Natural killer cell (primary cell): ENCODE measurements at regions not wholly inside any gene's neighbourhood (a gene's known extent, or its start where the extent isn't known, plus 50 kb on each side); places are given as distances from the start of the nearest gene placed in this dataset.

Experiments used
- ATAC-seq, 3 donors: fragments of 150-1000 bp in 2 of 3; fragments of 200-7000 bp in 1 of 3; cut with Tn5 transposase; 1 replicate in 1 of 3; 2 replicates in 2 of 3; pipeline ENCODE4 v1.10.0; 2021; ENCODE audit warnings: mild to moderate bottlenecking in 2 of 3, moderate library complexity in 2 of 3
- DNase-seq, 2 donors: peaks; one replicate each; pipeline versions ENCODE4 v3.0.0 to v3.0.0-alpha.2; 2013 to 2021; ENCODE audit warnings: mixed read lengths in 1 of 2
- H3K27ac ChIP-seq: one replicate; pipeline ENCODE4 v1.5.1; 2013; ENCODE audit warnings: mild to moderate bottlenecking, low read length
- H3K27me3 ChIP-seq: one replicate; pipeline ENCODE4 v1.6.1; 2013; ENCODE audit warnings: low read length; ENCODE audit not compliant: control insufficient read depth, insufficient read depth
- H3K36me3 ChIP-seq: one replicate; pipeline ENCODE4 v1.6.1; 2013; ENCODE audit warnings: low read length; ENCODE audit not compliant: control insufficient read depth, insufficient read depth
- H3K4me1 ChIP-seq: one replicate; pipeline ENCODE4 v1.6.1; 2013; ENCODE audit warnings: low read length; ENCODE audit not compliant: control insufficient read depth, insufficient read depth
- H3K4me3 ChIP-seq: one replicate; pipeline ENCODE4 v1.5.1; 2013; ENCODE audit warnings: low read length
- H3K9me3 ChIP-seq: one replicate; pipeline ENCODE4 v1.6.1; 2013; ENCODE audit warnings: low read length; ENCODE audit not compliant: control insufficient read depth, insufficient read depth
- H3K27ac Mint-ChIP-seq, 2 donors: one replicate each; pipeline ENCODE4 v1.8.0; 2022; ENCODE audit warnings: mild to moderate bottlenecking in 2 of 2, mixed read lengths in 2 of 2, moderate library complexity in 1 of 2
- H3K27me3 Mint-ChIP-seq, 2 donors: one replicate each; pipeline ENCODE4 v1.8.0; 2022; ENCODE audit warnings: low read depth in 2 of 2, mixed read lengths in 2 of 2
- H3K36me3 Mint-ChIP-seq: one replicate; pipeline ENCODE4 v1.8.0; 2022; ENCODE audit warnings: mixed read lengths
- H3K4me1 Mint-ChIP-seq, 2 donors: one replicate each; pipeline ENCODE4 v1.8.0; 2022; ENCODE audit warnings: mixed read lengths in 2 of 2
- H3K4me3 Mint-ChIP-seq: one replicate; pipeline ENCODE4 v1.8.0; 2022; ENCODE audit warnings: mild to moderate bottlenecking, moderate library complexity, mixed read lengths
- H3K9me3 Mint-ChIP-seq, 2 donors: one replicate each; pipeline ENCODE4 v1.8.0; 2022; ENCODE audit warnings: mixed read lengths in 2 of 2
- WGBS: methylation state at CpG from one replicate; pipeline ENCODE4 v1.1.7; 2013; ENCODE audit warnings: missing lambda C conversion rate; ENCODE audit not compliant: insufficient coverage; 5-methylcytosine and 5-hydroxymethylcytosine counted together
- intact Hi-C: fragments of 100-400 bp; cut with micrococcal nuclease; formaldehyde crosslinking; loops from one replicate; pipeline ENCODE4 v1.14.2; 2022
- TF ChIP-seq, protein P1 (sequence below): fragments of 200-600 bp; IDR thresholded peaks from one replicate; pipeline ENCODE4 v1.8.0; 2022; ENCODE audit warnings: antibody characterized with exemption

DNA sequence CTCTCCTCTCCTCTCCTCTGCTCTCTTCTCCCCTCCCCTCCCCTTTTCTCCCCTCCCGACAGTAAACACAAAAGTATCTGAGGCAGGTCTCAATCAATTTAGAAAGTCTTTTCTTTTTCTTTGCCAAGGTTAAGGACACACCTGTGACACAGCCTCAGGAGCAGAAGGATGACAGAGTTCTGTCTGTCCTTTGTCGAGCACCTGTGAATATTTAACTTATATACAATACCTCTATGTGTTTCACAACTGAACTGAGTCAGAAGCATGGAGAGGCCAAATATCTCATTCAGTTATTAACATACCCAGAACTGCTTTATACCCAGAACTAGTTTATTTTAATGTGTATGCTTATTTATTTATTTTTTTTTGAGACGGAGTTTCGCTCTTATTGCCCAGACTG lies 81.1 kb upstream of the ROBO1 start:
- H3K4me1 Mint-ChIP-seq, result no peaks in the 10 kb centered on the region
- ATAC-seq (no peak), DNase-seq (no peak)
- no peaks in the 10 kb centered on the region for H3K27me3 Mint-ChIP-seq
- H3K27ac Mint-ChIP-seq, result no peak overlapping the region
- intact Hi-C loops, result no loop called here
- peaks cover 11 to 16% of the 10 kb centered on the region in 2 donors for H3K9me3 Mint-ChIP-seq
- TF ChIP-seq, protein P1, sequence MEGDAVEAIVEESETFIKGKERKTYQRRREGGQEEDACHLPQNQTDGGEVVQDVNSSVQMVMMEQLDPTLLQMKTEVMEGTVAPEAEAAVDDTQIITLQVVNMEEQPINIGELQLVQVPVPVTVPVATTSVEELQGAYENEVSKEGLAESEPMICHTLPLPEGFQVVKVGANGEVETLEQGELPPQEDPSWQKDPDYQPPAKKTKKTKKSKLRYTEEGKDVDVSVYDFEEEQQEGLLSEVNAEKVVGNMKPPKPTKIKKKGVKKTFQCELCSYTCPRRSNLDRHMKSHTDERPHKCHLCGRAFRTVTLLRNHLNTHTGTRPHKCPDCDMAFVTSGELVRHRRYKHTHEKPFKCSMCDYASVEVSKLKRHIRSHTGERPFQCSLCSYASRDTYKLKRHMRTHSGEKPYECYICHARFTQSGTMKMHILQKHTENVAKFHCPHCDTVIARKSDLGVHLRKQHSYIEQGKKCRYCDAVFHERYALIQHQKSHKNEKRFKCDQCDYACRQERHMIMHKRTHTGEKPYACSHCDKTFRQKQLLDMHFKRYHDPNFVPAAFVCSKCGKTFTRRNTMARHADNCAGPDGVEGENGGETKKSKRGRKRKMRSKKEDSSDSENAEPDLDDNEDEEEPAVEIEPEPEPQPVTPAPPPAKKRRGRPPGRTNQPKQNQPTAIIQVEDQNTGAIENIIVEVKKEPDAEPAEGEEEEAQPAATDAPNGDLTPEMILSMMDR, result no peak
- no peak overlapping the region for H3K27ac ChIP-seq
- no peak overlapping the region for H3K4me3 Mint-ChIP-seq
- H3K27me3 ChIP-seq, result no peaks in the 10 kb centered on the region
- WGBS, result 93% methylated on average over 4 of the region's 4 CpGs
- no peaks in the 10 kb centered on the region for H3K9me3 ChIP-seq
- H3K36me3 ChIP-seq, result no peaks in the 10 kb centered on the region
- no peak overlapping the region for H3K4me3 ChIP-seq
- H3K4me1 ChIP-seq, result no peaks in the 10 kb centered on the region
- no peaks in the 10 kb centered on the region for H3K36me3 Mint-ChIP-seq

DNA sequence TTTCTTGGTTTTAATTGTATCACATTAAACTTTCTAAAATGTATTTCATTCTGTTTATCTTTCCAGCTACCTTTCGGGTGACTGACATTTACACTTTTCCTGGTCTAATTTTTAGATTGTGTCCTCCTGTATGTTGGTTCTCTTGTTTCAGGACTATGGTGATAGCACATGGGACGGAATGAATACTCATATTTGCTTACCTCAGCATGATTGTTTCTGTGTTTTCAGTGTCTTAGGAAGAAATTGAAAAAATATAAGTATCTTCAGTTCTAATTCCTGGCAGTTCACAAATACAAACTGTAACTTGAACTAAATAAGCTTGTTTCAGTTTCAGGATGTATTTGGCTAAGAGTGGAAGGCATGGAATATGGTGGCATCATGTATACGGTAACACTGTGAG lies 80.1 kb upstream of the ROBO1 start:
- intact Hi-C loops, result no loop called here
- H3K9me3 Mint-ChIP-seq, result peaks cover 11 to 19% of the 10 kb centered on the region in 2 donors
- WGBS, result 33% methylated on average over 1 of the region's 3 CpGs
- no peaks in the 10 kb centered on the region for H3K4me1 ChIP-seq
- no peaks in the 10 kb centered on the region for H3K27me3 Mint-ChIP-seq
- no peaks in the 10 kb centered on the region for H3K4me1 Mint-ChIP-seq
- no peak overlapping the region for H3K4me3 ChIP-seq
- ATAC-seq, result no peak
- H3K27ac Mint-ChIP-seq, result no peak overlapping the region
- no peaks in the 10 kb centered on the region for H3K9me3 ChIP-seq
- no peaks in the 10 kb centered on the region for H3K36me3 Mint-ChIP-seq
- no peaks in the 10 kb centered on the region for H3K36me3 ChIP-seq
- H3K27me3 ChIP-seq, result no peaks in the 10 kb centered on the region
- no peak for DNase-seq
- H3K4me3 Mint-ChIP-seq, result no peak overlapping the region
- no peak overlapping the region for H3K27ac ChIP-seq
- TF ChIP-seq, protein P1, result no peak

DNA sequence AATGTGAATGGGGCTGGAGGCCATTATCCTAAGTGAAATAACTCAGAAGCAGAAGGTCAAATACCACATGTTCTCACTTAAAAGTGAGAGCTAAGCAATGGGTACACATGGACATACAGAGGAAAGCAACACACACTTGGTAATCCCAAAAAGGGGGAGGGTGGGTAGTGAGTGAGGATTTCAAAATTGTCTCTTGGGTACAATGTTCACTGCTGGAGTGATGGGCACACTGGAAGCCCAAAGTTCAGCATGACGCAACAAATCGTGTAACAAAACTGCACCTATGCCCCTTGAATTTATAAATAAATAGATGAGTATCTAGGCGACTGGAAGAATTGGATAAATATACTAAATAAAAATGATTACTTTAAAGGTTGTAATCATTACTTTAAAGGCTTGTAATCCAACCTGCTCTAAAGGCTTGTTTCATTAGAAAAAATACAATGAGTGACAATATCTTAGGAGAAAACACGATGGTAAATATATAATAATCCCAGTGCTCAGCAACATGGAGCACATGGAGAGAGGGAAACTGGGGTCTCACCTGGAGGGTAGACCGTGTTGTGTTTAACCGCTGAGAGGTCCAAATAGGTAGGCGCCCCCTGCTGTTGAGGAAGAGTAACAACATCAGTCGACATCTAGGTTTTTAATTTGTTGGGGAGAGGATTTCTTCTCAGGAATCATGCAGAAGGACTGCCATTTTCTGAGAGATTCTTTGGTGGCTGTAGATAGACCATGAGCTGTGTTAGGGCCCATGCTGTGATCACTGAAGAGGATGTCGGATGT lies 78.5 kb upstream of the ROBO1 start:
- Mint-ChIP-seq H3K36me3 (no peaks in the 10 kb centered on the region), H3K27ac (no peak overlapping the region), H3K27me3 (no peaks in the 10 kb centered on the region), H3K9me3 (peaks cover 11 to 16% of the 10 kb centered on the region in 2 donors), H3K4me1 (no peaks in the 10 kb centered on the region), H3K4me3 (no peak overlapping the region)
- no peaks in the 10 kb centered on the region for H3K4me1 ChIP-seq
- no peak for DNase-seq
- no peak for ATAC-seq
- 49% methylated on average over 6 of the region's 9 CpGs for WGBS
- H3K4me3 ChIP-seq, result no peak overlapping the region
- intact Hi-C loops, result no loop called here
- no peaks in the 10 kb centered on the region for H3K27me3 ChIP-seq
- no peaks in the 10 kb centered on the region for H3K36me3 ChIP-seq
- TF ChIP-seq, protein P1, result no peak
- H3K27ac ChIP-seq, result no peak overlapping the region
- no peaks in the 10 kb centered on the region for H3K9me3 ChIP-seq

DNA sequence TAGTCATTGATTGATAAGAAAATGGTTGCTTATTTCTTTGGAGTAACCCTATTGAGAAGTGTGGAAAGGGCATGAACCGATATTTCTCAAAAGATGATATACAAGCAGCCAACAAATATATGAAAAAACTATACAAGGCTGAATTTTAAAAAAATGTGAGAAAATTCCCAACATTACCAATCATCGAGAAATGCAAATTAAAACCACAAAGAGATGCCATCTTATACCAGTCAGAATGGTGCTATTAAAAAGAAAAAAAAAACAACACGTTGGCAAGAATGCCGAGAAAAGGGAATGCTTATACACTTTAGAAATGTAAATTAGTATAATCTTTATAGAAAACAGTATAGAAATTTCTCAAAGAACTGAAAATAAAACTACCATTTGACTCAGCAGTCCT lies 77.7 kb upstream of the ROBO1 start:
- ATAC-seq, result no peak
- H3K27ac ChIP-seq, result no peak overlapping the region
- DNase-seq, result no peak
- H3K27me3 ChIP-seq, result no peaks in the 10 kb centered on the region
- H3K9me3 ChIP-seq, result no peaks in the 10 kb centered on the region
- Mint-ChIP-seq H3K4me3 (no peak overlapping the region), H3K9me3 (peaks cover 8 to 12% of the 10 kb centered on the region in 2 donors), H3K27ac (no peak overlapping the region), H3K36me3 (no peaks in the 10 kb centered on the region), H3K4me1 (no peaks in the 10 kb centered on the region), H3K27me3 (no peaks in the 10 kb centered on the region)
- H3K4me3 ChIP-seq, result no peak overlapping the region
- TF ChIP-seq, protein P1, result no peak
- intact Hi-C loops, result no loop called here
- no peaks in the 10 kb centered on the region for H3K4me1 ChIP-seq
- WGBS, result 60% methylated on average over 1 of the region's 4 CpGs
- H3K36me3 ChIP-seq, result no peaks in the 10 kb centered on the region
